ENCODE measurements at regions not wholly inside any gene's neighbourhood (a gene's known extent, or its start where the extent isn't known, plus 50 kb on each side); places are given as distances from the start of the nearest gene placed in this dataset.

- no peak overlapping the region for H3K9ac ChIP-seq (ENCODE audit: extremely low read depth, low read length, poor library complexity, severe bottlenecking)
- no peaks in the 10 kb centered on the region for H3K36me3 ChIP-seq (ENCODE audit: control insufficient read depth, insufficient read depth, low read length)
- Mint-ChIP-seq H3K9me3 (peaks cover 3% of the 10 kb centered on the region), H3K4me1 (no peaks in the 10 kb centered on the region), H3K36me3 (ENCODE audit: low read depth) (no peaks in the 10 kb centered on the region), H3K27ac (no peak overlapping the region), H3K27me3 (ENCODE audit: insufficient read depth) (no peaks in the 10 kb centered on the region), H3K4me3 (no peak overlapping the region)
- no peaks in the 10 kb centered on the region for H3K27me3 ChIP-seq (ENCODE audit: control insufficient read depth, insufficient read depth, low read length, poor library complexity, severe bottlenecking)
- H3K4me1 ChIP-seq (ENCODE audit: control insufficient read depth, insufficient read depth, low read length), result no peaks in the 10 kb centered on the region
- WGBS, 2 experiments (ENCODE audit: insufficient coverage in 1 of 2, insufficient read length in 1 of 2), result 95% methylated on average over 1 of the region's 1 CpG; no CpG with 5 or more reads in 1 of the 2 experiments
- H3K9me3 ChIP-seq (ENCODE audit: control insufficient read depth, low read length), result peaks cover 6% of the 10 kb centered on the region
- TF ChIP-seq CTCF (conservative IDR thresholded peaks at IDR 0.05), result no peak
- H3K27ac ChIP-seq (ENCODE audit: low read depth, low read length), result no peak overlapping the region
- DNase-seq, result no peak
- H3K4me3 ChIP-seq (ENCODE audit: low read length), result no peak overlapping the region
These were observed 95.6 kb downstream of the TMA16 start for GRCh38 chr4:163590103-163590502.

GRCh38 chr4:163590619-163591264 lies 96.3 kb downstream of the TMA16 start:
- DNase-seq, result no peak
- Mint-ChIP-seq H3K9me3 (peaks cover 3% of the 10 kb centered on the region), H3K4me3 (no peak overlapping the region), H3K36me3 (ENCODE audit: low read depth) (no peaks in the 10 kb centered on the region), H3K27me3 (ENCODE audit: insufficient read depth) (no peaks in the 10 kb centered on the region), H3K4me1 (no peaks in the 10 kb centered on the region), H3K27ac (no peak overlapping the region)
- Histone ChIP-seq H3K9ac (ENCODE audit: extremely low read depth, low read length, poor library complexity, severe bottlenecking) (no peak overlapping the region), H3K36me3 (ENCODE audit: control insufficient read depth, insufficient read depth, low read length) (no peaks in the 10 kb centered on the region), H3K27me3 (ENCODE audit: control insufficient read depth, insufficient read depth, low read length, poor library complexity, severe bottlenecking) (no peaks in the 10 kb centered on the region), H3K9me3 (ENCODE audit: control insufficient read depth, low read length) (peaks cover 6% of the 10 kb centered on the region), H3K4me1 (ENCODE audit: control insufficient read depth, insufficient read depth, low read length) (no peaks in the 10 kb centered on the region), H3K4me3 (ENCODE audit: low read length) (no peak overlapping the region), H3K27ac (ENCODE audit: low read depth, low read length) (no peak overlapping the region)
- 93% methylated on average over 5 of the region's 5 CpGs; no CpG with 5 or more reads in 1 of the 2 experiments for WGBS, 2 experiments (ENCODE audit: insufficient coverage in 1 of 2, insufficient read length in 1 of 2)
- no peak for TF ChIP-seq CTCF (conservative IDR thresholded peaks at IDR 0.05)

- TF ChIP-seq CTCF (conservative IDR thresholded peaks at IDR 0.05), result no peak
- Histone ChIP-seq H3K36me3 (ENCODE audit: control insufficient read depth, insufficient read depth, low read length) (no peaks in the 10 kb centered on the region), H3K4me1 (ENCODE audit: control insufficient read depth, insufficient read depth, low read length) (no peaks in the 10 kb centered on the region), H3K27ac (ENCODE audit: low read depth, low read length) (no peak overlapping the region), H3K9ac (ENCODE audit: extremely low read depth, low read length, poor library complexity, severe bottlenecking) (no peak overlapping the region), H3K4me3 (ENCODE audit: low read length) (no peak overlapping the region), H3K9me3 (ENCODE audit: control insufficient read depth, low read length) (peaks cover 6% of the 10 kb centered on the region), H3K27me3 (ENCODE audit: control insufficient read depth, insufficient read depth, low read length, poor library complexity, severe bottlenecking) (no peaks in the 10 kb centered on the region)
- no peak for DNase-seq
- Mint-ChIP-seq H3K4me3 (no peak overlapping the region), H3K4me1 (no peaks in the 10 kb centered on the region), H3K27ac (no peak overlapping the region), H3K9me3 (peaks cover 3% of the 10 kb centered on the region), H3K36me3 (ENCODE audit: low read depth) (no peaks in the 10 kb centered on the region), H3K27me3 (ENCODE audit: insufficient read depth) (no peaks in the 10 kb centered on the region)
- WGBS, 2 experiments (ENCODE audit: insufficient coverage in 1 of 2, insufficient read length in 1 of 2), result 77% methylated on average over 1 of the region's 1 CpG; no CpG with 5 or more reads in 1 of the 2 experiments
These were observed 97.1 kb downstream of the TMA16 start for GRCh38 chr4:163591614-163592020.
